ENCODE measurements at regions not wholly inside any gene's neighbourhood (a gene's known extent, or its start where the extent isn't known, plus 50 kb on each side); places are given as distances from the start of the nearest gene placed in this dataset.
"Not testable (repeated sequence)": the region's sequence is repeated elsewhere in the genome, so short reads cannot be mapped to it uniquely, and the experiment has no call there.

GRCh38 chr7:53239151-53239550, 203.7 kb downstream of the POM121L12 start:
- not testable (repeated sequence) for DNase-seq

- no peak for DNase-seq
These were observed 210.3 kb downstream of the POM121L12 start for GRCh38 chr7:53245721-53246120.

GRCh38 chr7:53246957-53247356, 211.5 kb downstream of the POM121L12 start:
- DNase-seq = no peak

- no peak for DNase-seq
These were observed 217.1 kb downstream of the POM121L12 start for GRCh38 chr7:53252539-53252938.

- no peak for DNase-seq
These were observed 236.6 kb downstream of the POM121L12 start for GRCh38 chr7:53272081-53272480.

- DNase-seq = no peak
These were observed 245.9 kb downstream of the POM121L12 start for GRCh38 chr7:53281312-53281711.

GRCh38 chr7:53292341-53292740, 256.9 kb downstream of the POM121L12 start:
- DNase-seq = no peak

- no peak for DNase-seq
These were observed 267.2 kb downstream of the POM121L12 start for GRCh38 chr7:53302496-53303246.

- DNase-seq = no peak
These were observed 268.3 kb downstream of the POM121L12 start for GRCh38 chr7:53303781-53304180.

- DNase-seq = no peak
These were observed 271.4 kb downstream of the POM121L12 start for GRCh38 chr7:53306846-53307245.

GRCh38 chr7:53311205-53311604, 275.8 kb downstream of the POM121L12 start:
- DNase-seq = no peak

- no peak for DNase-seq
These were observed 280.5 kb downstream of the POM121L12 start for GRCh38 chr7:53315981-53316380.

GRCh38 chr7:53318566-53318965, 283.1 kb downstream of the POM121L12 start:
- DNase-seq = no peak

- DNase-seq = no peak
These were observed 289.6 kb downstream of the POM121L12 start for GRCh38 chr7:53325061-53325460.

GRCh38 chr7:53326634-53327033, 291.2 kb downstream of the POM121L12 start:
- no peak for DNase-seq

- DNase-seq = no peak
These were observed 300.8 kb downstream of the POM121L12 start for GRCh38 chr7:53336105-53336668.

GRCh38 chr7:53340220-53340619, 304.8 kb downstream of the POM121L12 start:
- DNase-seq = no peak

GRCh38 chr7:53350241-53350640, 314.8 kb downstream of the POM121L12 start:
- DNase-seq = peak in 1 of 2 donors; percentile 20

GRCh38 chr7:53351681-53352080, 316.2 kb downstream of the POM121L12 start:
- DNase-seq = no peak

- DNase-seq = no peak
These were observed 322.8 kb downstream of the POM121L12 start for GRCh38 chr7:53358269-53358668.

- DNase-seq = no peak
These were observed 347.7 kb downstream of the POM121L12 start for GRCh38 chr7:53383131-53383530.

GRCh38 chr7:53385239-53385638, 349.8 kb downstream of the POM121L12 start:
- DNase-seq = not testable (repeated sequence)

GRCh38 chr7:53387515-53387914, 352.1 kb downstream of the POM121L12 start:
- no peak for DNase-seq

GRCh38 chr7:53397911-53398310, 362.5 kb downstream of the POM121L12 start:
- DNase-seq = no peak

GRCh38 chr7:53398566-53398965, 363.1 kb downstream of the POM121L12 start:
- no peak for DNase-seq

Data from stimulated activated CD4-positive, alpha-beta T cell treated with anti-CD3 and anti-CD28 coated beads, Interleukin-2, amount 100 ng/mL, for 24 hours (primary cell).